ENCODE measurements at regions not wholly inside any gene's neighbourhood (a gene's known extent, or its start where the extent isn't known, plus 50 kb on each side); places are given as distances from the start of the nearest gene placed in this dataset.

GRCh38 chr4:137707626-137708025 is 175.3 kb upstream of the PCDH18 start:
- H3K9me3 ChIP-seq = no peaks in the 10 kb centered on the region
- intact Hi-C loops (cut with DNase I) = no loop called here
- TF ChIP-seq CTCF (IDR thresholded peaks at IDR 0.05) = no peak
- no peak overlapping the region for H3K27ac ChIP-seq
- peaks cover 0 to 10% of the 10 kb centered on the region in 2 donors for H3K4me1 ChIP-seq
- H3K27me3 ChIP-seq = no peaks in the 10 kb centered on the region
- no peaks in the 10 kb centered on the region for H3K36me3 ChIP-seq
- no peak for DNase-seq (ENCODE audit: low spot score in 2 of 2)
- H3K4me3 ChIP-seq = no peak overlapping the region

GRCh38 chr4:137707102-137707620 is 174.9 kb upstream of the PCDH18 start:
- DNase-seq (ENCODE audit: low spot score in 2 of 2) = no peak
- Histone ChIP-seq H3K4me3 (no peak overlapping the region), H3K27ac (no peak overlapping the region), H3K9me3 (no peaks in the 10 kb centered on the region), H3K4me1 (peaks cover 0 to 10% of the 10 kb centered on the region in 2 donors), H3K36me3 (no peaks in the 10 kb centered on the region), H3K27me3 (no peaks in the 10 kb centered on the region)
- intact Hi-C loops (cut with DNase I) = no loop called here
- no peak for TF ChIP-seq CTCF (IDR thresholded peaks at IDR 0.05)

GRCh38 chr4:137705171-137705783 is 173.0 kb upstream of the PCDH18 start:
- Histone ChIP-seq H3K27me3 (no peaks in the 10 kb centered on the region), H3K4me1 (peaks cover 0 to 10% of the 10 kb centered on the region in 2 donors), H3K27ac (peak overlapping the region; percentile 50 to 56), H3K9me3 (no peaks in the 10 kb centered on the region), H3K36me3 (no peaks in the 10 kb centered on the region), H3K4me3 (no peak overlapping the region)
- intact Hi-C loops (cut with DNase I) = no loop called here
- DNase-seq (ENCODE audit: low spot score in 2 of 2) = no peak
- no peak for TF ChIP-seq CTCF (IDR thresholded peaks at IDR 0.05)

- DNase-seq (ENCODE audit: low spot score in 2 of 2) = no peak
- H3K36me3 ChIP-seq = no peaks in the 10 kb centered on the region
- no peak overlapping the region for H3K27ac ChIP-seq
- H3K9me3 ChIP-seq = no peaks in the 10 kb centered on the region
- H3K27me3 ChIP-seq = no peaks in the 10 kb centered on the region
- H3K4me1 ChIP-seq = peaks cover 0 to 10% of the 10 kb centered on the region in 2 donors
- no peak overlapping the region for H3K4me3 ChIP-seq
- TF ChIP-seq CTCF (IDR thresholded peaks at IDR 0.05) = no peak
- intact Hi-C loops (cut with DNase I) = no loop called here
These were observed 170.9 kb upstream of the PCDH18 start for GRCh38 chr4:137703195-137703594.

- peaks cover 0 to 10% of the 10 kb centered on the region in 2 donors for H3K4me1 ChIP-seq
- no peak for DNase-seq (ENCODE audit: low spot score in 2 of 2)
- intact Hi-C loops (cut with DNase I) = no loop called here
- H3K27me3 ChIP-seq = no peaks in the 10 kb centered on the region
- no peak for TF ChIP-seq CTCF (IDR thresholded peaks at IDR 0.05)
- H3K27ac ChIP-seq = no peak overlapping the region
- H3K9me3 ChIP-seq = no peaks in the 10 kb centered on the region
- no peak overlapping the region for H3K4me3 ChIP-seq
- no peaks in the 10 kb centered on the region for H3K36me3 ChIP-seq
These were observed 170.2 kb upstream of the PCDH18 start for GRCh38 chr4:137702512-137702911.

Data from ascending aorta (tissue), 2 donors.